RWPE2 (cell line): ENCODE measurements at regions not wholly inside any gene's neighbourhood (a gene's known extent, or its start where the extent isn't known, plus 50 kb on each side); places are given as distances from the start of the nearest gene placed in this dataset.
A peak's percentile ranks its signal among the peaks of the same experiment; 100 is the strongest.
"Not testable (repeated sequence)": the region's sequence is repeated elsewhere in the genome, so short reads cannot be mapped to it uniquely, and the experiment has no call there.

ENCODE experiments used
- ATAC-seq: fragments of 200-7000 bp; cut with Tn5 transposase; 3 replicates; pipeline ENCODE4 v1.9.1; 2021; ENCODE audit warnings: low read depth
- DNase-seq: peaks from one replicate; pipeline ENCODE4 v3.0.0-alpha.2; 2020; ENCODE audit warnings: low spot score
- H3K27ac ChIP-seq: fragments of 450-650 bp; 2 replicates; pipeline ENCODE4 v1.5.1; 2017; ENCODE audit warnings: mild to moderate bottlenecking; ENCODE audit not compliant: poor library complexity, severe bottlenecking
- H3K27me3 ChIP-seq: fragments of 250-450 bp; sonication (Bioruptor Pico); 2 replicates; pipeline ENCODE4 v1.5.1; 2021; ENCODE audit warnings: mild to moderate bottlenecking, moderate library complexity; ENCODE audit not compliant: insufficient read depth, poor library complexity, severe bottlenecking
- H3K36me3 ChIP-seq: fragments of 250-450 bp; sonication (Bioruptor Pico); 2 replicates; pipeline ENCODE4 v1.5.1; 2020; ENCODE audit warnings: low read depth, mild to moderate bottlenecking, moderate library complexity
- H3K4me1 ChIP-seq: fragments of 250-450 bp; sonication (Bioruptor Pico); 2 replicates; pipeline ENCODE4 v1.5.1; 2021; ENCODE audit warnings: mild to moderate bottlenecking, moderate library complexity; ENCODE audit not compliant: insufficient read depth, poor library complexity, severe bottlenecking
- H3K4me3 ChIP-seq: fragments of 250-450 bp; sonication (Bioruptor Pico); 2 replicates; pipeline ENCODE4 v1.5.1; 2021; ENCODE audit warnings: mild to moderate bottlenecking, moderate library complexity; ENCODE audit not compliant: severe bottlenecking
- H3K9me3 ChIP-seq: fragments of 250-450 bp; sonication (Bioruptor Pico); 2 replicates; pipeline ENCODE4 v1.5.1; 2021; ENCODE audit warnings: mild to moderate bottlenecking, moderate library complexity; ENCODE audit not compliant: severe bottlenecking
- CTCF ChIP-seq: fragments of 450-650 bp; IDR thresholded peaks from one replicate; pipeline ENCODE4 v1.5.1; 2017; ENCODE audit warnings: mild to moderate bottlenecking, moderate library complexity; ENCODE audit not compliant: poor library complexity, severe bottlenecking

- no peaks in the 10 kb centered on the region for H3K27me3 ChIP-seq
- no peak overlapping the region for H3K4me3 ChIP-seq
- ATAC-seq (no peak), DNase-seq (no peak)
- no peaks in the 10 kb centered on the region for H3K36me3 ChIP-seq
- peaks cover 13% of the 10 kb centered on the region for H3K4me1 ChIP-seq
- H3K27ac ChIP-seq, result no peak overlapping the region
- no peak for TF ChIP-seq CTCF
- no peaks in the 10 kb centered on the region for H3K9me3 ChIP-seq
Observed at GRCh38 chr16:88310796-88311605, 71.8 kb upstream of the ZNF469 start.

GRCh38 chr16:88311860-88312259, 70.9 kb upstream of the ZNF469 start:
- DNase-seq, ATAC-seq: not testable (repeated sequence)

GRCh38 chr16:88312732-88313131, 70.0 kb upstream of the ZNF469 start:
- H3K4me3 ChIP-seq, result no peak overlapping the region
- no peaks in the 10 kb centered on the region for H3K9me3 ChIP-seq
- ATAC-seq (no peak), DNase-seq (no peak)
- H3K4me1 ChIP-seq, result peaks cover 8% of the 10 kb centered on the region
- H3K27me3 ChIP-seq, result no peaks in the 10 kb centered on the region
- H3K36me3 ChIP-seq, result no peaks in the 10 kb centered on the region
- TF ChIP-seq CTCF, result no peak
- H3K27ac ChIP-seq, result no peak overlapping the region

More at GRCh38 chr16:88311860-88312259, 70.9 kb upstream of the ZNF469 start:
- H3K4me1 ChIP-seq, result peaks cover 13% of the 10 kb centered on the region
- H3K9me3 ChIP-seq, H3K27ac ChIP-seq, H3K36me3 ChIP-seq, H3K4me3 ChIP-seq, H3K27me3 ChIP-seq: not testable (repeated sequence)

- peak overlapping the region; percentile 40 for H3K27ac ChIP-seq
- TF ChIP-seq CTCF, result no peak
- no peak for ATAC-seq
- H3K4me3 ChIP-seq, result no peak overlapping the region
- DNase-seq, result no peak
- H3K27me3 ChIP-seq, result no peaks in the 10 kb centered on the region
- H3K36me3 ChIP-seq, result no peaks in the 10 kb centered on the region
- peaks cover 8% of the 10 kb centered on the region for H3K4me1 ChIP-seq
- H3K9me3 ChIP-seq, result no peaks in the 10 kb centered on the region
Observed at GRCh38 chr16:88314991-88315542, 67.7 kb upstream of the ZNF469 start.

- Histone ChIP-seq H3K4me3 (no peak overlapping the region), H3K9me3 (no peaks in the 10 kb centered on the region), H3K27me3 (no peaks in the 10 kb centered on the region), H3K27ac (peak overlapping the region; percentile 40), H3K4me1 (peaks cover 8% of the 10 kb centered on the region), H3K36me3 (no peaks in the 10 kb centered on the region)
- no peak for TF ChIP-seq CTCF
- DNase-seq (peak; percentile 89), ATAC-seq (peak; percentile 99)
Observed at GRCh38 chr16:88315543-88316105, 67.1 kb upstream of the ZNF469 start.
